Cerebellar nuclear complex (tissue), 1 donor: ENCODE measurements at regions not wholly inside any gene's neighbourhood (a gene's known extent, or its start where the extent isn't known, plus 50 kb on each side); places are given as distances from the start of the nearest gene placed in this dataset.

Experiments used
- DNase-seq, 2 experiments: peaks; one replicate each; lab custom pipeline; 2025; lab: John Stamatoyannopoulos, UW

GRCh38 chr21:24223624-24224023 is 1383.7 kb downstream of the MRPL39 start:
- no peak for DNase-seq

- DNase-seq: no peak
Measured at GRCh38 chr21:24222676-24223075, 1384.6 kb downstream of the MRPL39 start.

GRCh38 chr21:24220446-24220845 is 1386.8 kb downstream of the MRPL39 start:
- DNase-seq: no peak

GRCh38 chr21:24217151-24217550 is 1390.1 kb downstream of the MRPL39 start:
- no peak for DNase-seq

GRCh38 chr21:24210130-24210529 is 1397.2 kb downstream of the MRPL39 start:
- no peak for DNase-seq

- no peak for DNase-seq
Measured at GRCh38 chr21:24208562-24209260, 1398.6 kb downstream of the MRPL39 start.

- DNase-seq: no peak
Measured at GRCh38 chr21:24205319-24205718, 1402.0 kb downstream of the MRPL39 start.

GRCh38 chr21:24204641-24205040 is 1402.6 kb downstream of the MRPL39 start:
- DNase-seq: no peak

- DNase-seq: no peak
Measured at GRCh38 chr21:24200052-24200451, 1407.2 kb downstream of the MRPL39 start.

GRCh38 chr21:24197923-24198322 is 1409.4 kb downstream of the MRPL39 start:
- no peak for DNase-seq

- DNase-seq: no peak
Measured at GRCh38 chr21:24197132-24197643, 1410.1 kb downstream of the MRPL39 start.

- no peak for DNase-seq
Measured at GRCh38 chr21:24188506-24188905, 1418.8 kb downstream of the MRPL39 start.

- DNase-seq: no peak
Measured at GRCh38 chr21:24183077-24183476, 1424.2 kb downstream of the MRPL39 start.

GRCh38 chr21:24179110-24179509 is 1428.2 kb downstream of the MRPL39 start:
- DNase-seq: no peak

GRCh38 chr21:24175106-24175505 is 1432.2 kb downstream of the MRPL39 start:
- DNase-seq: no peak

- DNase-seq: no peak
Measured at GRCh38 chr21:24171736-24172135, 1435.5 kb downstream of the MRPL39 start.

- no peak for DNase-seq
Measured at GRCh38 chr21:24163539-24163938, 1443.7 kb downstream of the MRPL39 start.

- DNase-seq: no peak
Measured at GRCh38 chr21:24160528-24160927, 1446.8 kb downstream of the MRPL39 start.

- no peak for DNase-seq
Measured at GRCh38 chr21:24153137-24153536, 1454.1 kb downstream of the MRPL39 start.

GRCh38 chr21:24150753-24151152 is 1456.5 kb downstream of the MRPL39 start:
- no peak for DNase-seq

GRCh38 chr21:24148461-24148860 is 1458.8 kb downstream of the MRPL39 start:
- DNase-seq: no peak

- no peak for DNase-seq
Measured at GRCh38 chr21:24147674-24148073, 1459.6 kb downstream of the MRPL39 start.

GRCh38 chr21:24131056-24131455 is 1476.2 kb downstream of the MRPL39 start:
- DNase-seq: no peak

- DNase-seq: no peak
Measured at GRCh38 chr21:24127651-24128050, 1479.6 kb downstream of the MRPL39 start.
